WTC11 (cell line): ENCODE measurements at regions not wholly inside any gene's neighbourhood (a gene's known extent, or its start where the extent isn't known, plus 50 kb on each side); places are given as distances from the start of the nearest gene placed in this dataset.
A peak's percentile ranks its signal among the peaks of the same experiment; 100 is the strongest.

Source experiments
- ATAC-seq: fragments of 200-7000 bp; cut with Tn5 transposase; 2 replicates; pipeline ENCODE4 v1.10.0; 2021; ENCODE audit warnings: mild to moderate bottlenecking, moderate library complexity
- CTCF ChIA-PET: fragments of 300-600 bp; sonication (Branson Sonifier 250); formaldehyde crosslinking; loops from one replicate; lab custom pipeline; 2021; ENCODE audit warnings: antibody characterized with exemption; lab: Charles Lee
- POLR2A ChIA-PET: fragments of 350-600 bp; sonication (Branson Sonifier 250); formaldehyde crosslinking; loops from one replicate; lab custom pipeline; 2021; ENCODE audit warnings: antibody characterized with exemption; lab: Charles Lee
- DNase-seq: peaks from one replicate; pipeline ENCODE4 v3.0.0; 2021; ENCODE audit warnings: low spot score
- H3K27ac Mint-ChIP-seq: 2 replicates; pipeline ENCODE4 v1.8.0; 2021; ENCODE audit warnings: mixed read lengths
- H3K27me3 Mint-ChIP-seq: 2 replicates; pipeline ENCODE4 v1.8.0; 2021; ENCODE audit warnings: low read depth, mild to moderate bottlenecking, moderate library complexity, mixed read lengths
- H3K36me3 Mint-ChIP-seq: 2 replicates; pipeline ENCODE4 v1.8.0; 2021; ENCODE audit warnings: mixed read lengths
- H3K4me1 Mint-ChIP-seq: 2 replicates; pipeline ENCODE4 v1.8.0; 2022; ENCODE audit warnings: mixed read lengths
- H3K4me3 Mint-ChIP-seq: 2 replicates; pipeline ENCODE4 v1.8.0; 2021; ENCODE audit warnings: mild to moderate bottlenecking, moderate library complexity, mixed read lengths
- H3K9me3 Mint-ChIP-seq: 2 replicates; pipeline ENCODE4 v1.8.0; 2021; ENCODE audit warnings: mixed read lengths
- EMX1 ChIP-seq: fragments of 250-450 bp; sonication (Bioruptor Pico); IDR thresholded peaks from 2 replicates; pipeline ENCODE4 v1.8.0; 2021; ENCODE audit warnings: mild to moderate bottlenecking
- ESRRA ChIP-seq: sonication (generic); formaldehyde crosslinking; IDR thresholded peaks from 2 replicates; pipeline ENCODE4 v1.8.1; 2022; ENCODE audit warnings: mild to moderate bottlenecking, missing genetic modification reagents, borderline replicate concordance
- FOXK1 ChIP-seq: sonication (generic); formaldehyde crosslinking; IDR thresholded peaks from 2 replicates; pipeline ENCODE4 v1.8.0; 2022; ENCODE audit warnings: mild to moderate bottlenecking, moderate library complexity, missing genetic modification reagents
- FOXP1 ChIP-seq: sonication (generic); formaldehyde crosslinking; IDR thresholded peaks from 2 replicates; pipeline ENCODE4 v1.8.0; 2022; ENCODE audit warnings: missing genetic modification reagents, mild to moderate bottlenecking, moderate library complexity, borderline replicate concordance
- GABPB1 ChIP-seq: sonication (generic); formaldehyde crosslinking; IDR thresholded peaks from 2 replicates; pipeline ENCODE4 v1.8.1; 2023; ENCODE audit warnings: mild to moderate bottlenecking, missing genetic modification reagents
- NR2C2 ChIP-seq: sonication (generic); formaldehyde crosslinking; IDR thresholded peaks from 2 replicates; pipeline ENCODE4 v1.8.0; 2022; ENCODE audit warnings: mild to moderate bottlenecking, missing genetic modification reagents
- PRRX2 ChIP-seq: fragments of 250-450 bp; sonication (Bioruptor Pico); IDR thresholded peaks from 2 replicates; pipeline ENCODE4 v1.8.0; 2021; ENCODE audit warnings: mild to moderate bottlenecking
- SMAD3 ChIP-seq: sonication (generic); formaldehyde crosslinking; IDR thresholded peaks from 2 replicates; pipeline ENCODE4 v1.8.0; 2022; ENCODE audit warnings: missing genetic modification reagents, mild to moderate bottlenecking, borderline replicate concordance
- TP53 ChIP-seq: sonication (generic); formaldehyde crosslinking; IDR thresholded peaks from 2 replicates; pipeline ENCODE4 v1.8.1; 2023; ENCODE audit warnings: mild to moderate bottlenecking, missing genetic modification reagents
- ZNF423 ChIP-seq: fragments of 250-450 bp; sonication (Bioruptor Pico); IDR thresholded peaks from 2 replicates; pipeline ENCODE4 v2.1.2; 2022; ENCODE audit warnings: mild to moderate bottlenecking, moderate library complexity
- TF ChIP-seq, protein P1 (sequence below): sonication (generic); formaldehyde crosslinking; IDR thresholded peaks from 2 replicates; pipeline ENCODE4 v1.8.1; 2022; ENCODE audit warnings: low read depth, mild to moderate bottlenecking, moderate library complexity, missing genetic modification reagents, borderline replicate concordance
- TF ChIP-seq, protein P2 (sequence below): sonication (generic); formaldehyde crosslinking; IDR thresholded peaks from 2 replicates; pipeline ENCODE4 v1.8.1; 2023; ENCODE audit warnings: mild to moderate bottlenecking, missing genetic modification reagents, moderate library complexity
- TF ChIP-seq, protein P3 (sequence below): fragments of 250-450 bp; sonication (Bioruptor Pico); IDR thresholded peaks from 2 replicates; pipeline ENCODE4 v1.9.0; 2021; ENCODE audit warnings: mild to moderate bottlenecking, borderline replicate concordance
- TF ChIP-seq, protein P4 (sequence below): sonication (generic); formaldehyde crosslinking; IDR thresholded peaks from 2 replicates; pipeline ENCODE4 v1.8.1; 2023; ENCODE audit warnings: mild to moderate bottlenecking, missing genetic modification reagents, borderline replicate concordance
- TF ChIP-seq, protein P5 (sequence below): sonication (generic); formaldehyde crosslinking; IDR thresholded peaks from 2 replicates; pipeline ENCODE4 v1.8.0; 2023; ENCODE audit warnings: missing genetic modification reagents, mild to moderate bottlenecking, borderline replicate concordance

DNA sequence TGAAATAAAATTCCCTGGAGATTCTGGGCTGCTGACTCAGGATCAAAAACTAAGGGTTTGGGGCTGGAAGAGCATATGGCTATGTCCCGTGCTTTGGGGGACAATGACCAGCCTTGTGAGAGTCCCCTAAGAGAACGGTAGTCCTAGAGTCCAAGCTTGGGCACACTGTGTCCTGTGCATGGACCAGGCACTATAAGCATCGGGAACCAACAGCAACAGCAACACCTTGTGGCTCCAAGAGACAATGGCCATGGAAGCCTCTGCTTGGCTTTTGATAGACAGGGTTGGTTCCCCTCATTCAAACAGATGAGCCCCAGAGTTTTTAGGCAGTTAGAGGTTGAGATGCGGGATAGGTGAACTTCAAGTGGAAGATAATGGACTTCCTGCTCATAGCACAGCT is 294.4 kb upstream of the CHAC2 start:
- Mint-ChIP-seq H3K4me3 (no peak overlapping the region), H3K27me3 (no peaks in the 10 kb centered on the region), H3K36me3 (no peaks in the 10 kb centered on the region), H3K27ac (peak overlapping the region; percentile 46; the same call in 1 of the 2 replicates), H3K9me3 (peaks cover 10% of the 10 kb centered on the region; the same call in 1 of the 2 replicates), H3K4me1 (peaks cover 5% of the 10 kb centered on the region; the same call in 1 of the 2 replicates)
- TF ChIP-seq, protein P1, sequence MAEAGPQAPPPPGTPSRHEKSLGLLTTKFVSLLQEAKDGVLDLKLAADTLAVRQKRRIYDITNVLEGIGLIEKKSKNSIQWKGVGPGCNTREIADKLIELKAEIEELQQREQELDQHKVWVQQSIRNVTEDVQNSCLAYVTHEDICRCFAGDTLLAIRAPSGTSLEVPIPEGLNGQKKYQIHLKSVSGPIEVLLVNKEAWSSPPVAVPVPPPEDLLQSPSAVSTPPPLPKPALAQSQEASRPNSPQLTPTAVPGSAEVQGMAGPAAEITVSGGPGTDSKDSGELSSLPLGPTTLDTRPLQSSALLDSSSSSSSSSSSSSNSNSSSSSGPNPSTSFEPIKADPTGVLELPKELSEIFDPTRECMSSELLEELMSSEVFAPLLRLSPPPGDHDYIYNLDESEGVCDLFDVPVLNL = no peak
- TF ChIP-seq ZNF423 (CRISPR knock-in tag) (no peak), FOXP1 (CRISPR knock-in tag) (no peak)
- TF ChIP-seq, protein P2, sequence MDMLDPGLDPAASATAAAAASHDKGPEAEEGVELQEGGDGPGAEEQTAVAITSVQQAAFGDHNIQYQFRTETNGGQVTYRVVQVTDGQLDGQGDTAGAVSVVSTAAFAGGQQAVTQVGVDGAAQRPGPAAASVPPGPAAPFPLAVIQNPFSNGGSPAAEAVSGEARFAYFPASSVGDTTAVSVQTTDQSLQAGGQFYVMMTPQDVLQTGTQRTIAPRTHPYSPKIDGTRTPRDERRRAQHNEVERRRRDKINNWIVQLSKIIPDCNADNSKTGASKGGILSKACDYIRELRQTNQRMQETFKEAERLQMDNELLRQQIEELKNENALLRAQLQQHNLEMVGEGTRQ (CRISPR knock-in tag) = no peak
- ChIA-PET POLR2A (no interaction called here), CTCF (interaction anchor here (0.7 to 1.3 kb wide), 5 partner anchors 12 to 454 kb away, joined by 3 to 4 read pairs (median 4); no protein-coding TSS in a partner anchor)
- DNase-seq = peak; percentile 24
- ATAC-seq = peak; percentile 96

DNA sequence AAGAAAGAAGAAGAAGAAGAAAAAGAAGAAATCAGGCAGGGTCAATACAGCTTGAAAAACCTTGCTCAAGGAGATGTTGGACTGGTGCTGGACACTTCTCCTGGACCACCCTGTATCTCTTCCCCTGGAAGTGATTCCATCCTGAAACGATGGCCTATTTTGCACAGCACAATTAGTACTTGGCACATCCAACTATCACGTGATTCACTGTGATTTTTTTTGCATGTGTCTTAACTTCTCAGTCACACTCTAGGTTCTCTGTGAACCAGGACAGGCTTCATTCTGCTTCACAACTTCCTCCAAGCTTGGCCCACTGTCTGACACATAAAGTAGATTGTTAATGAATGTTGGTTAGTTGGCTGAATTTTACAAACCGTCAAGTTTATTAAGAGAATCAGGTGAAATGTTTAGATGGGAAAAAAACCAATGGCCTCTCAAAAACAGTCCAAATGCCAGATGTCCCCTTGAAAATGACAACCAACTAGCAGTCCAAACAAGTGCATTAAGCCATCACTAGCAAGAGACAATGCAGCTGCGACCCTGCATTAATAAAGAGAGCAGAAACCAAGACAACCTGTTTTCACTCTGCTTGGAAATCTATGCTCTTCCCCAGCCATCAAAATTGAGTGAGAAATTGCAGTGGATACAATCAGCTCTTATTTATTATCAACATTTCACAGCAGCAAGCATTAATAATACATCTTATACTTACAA is 300.0 kb upstream of the CHAC2 start:
- no peak for ATAC-seq
- H3K27ac Mint-ChIP-seq = no peak overlapping the region
- H3K4me3 Mint-ChIP-seq = no peak overlapping the region
- no peaks in the 10 kb centered on the region for H3K27me3 Mint-ChIP-seq
- TF ChIP-seq TP53 (CRISPR knock-in tag) = no peak
- TF ChIP-seq NR2C2 (CRISPR knock-in tag) = no peak
- TF ChIP-seq, protein P3, sequence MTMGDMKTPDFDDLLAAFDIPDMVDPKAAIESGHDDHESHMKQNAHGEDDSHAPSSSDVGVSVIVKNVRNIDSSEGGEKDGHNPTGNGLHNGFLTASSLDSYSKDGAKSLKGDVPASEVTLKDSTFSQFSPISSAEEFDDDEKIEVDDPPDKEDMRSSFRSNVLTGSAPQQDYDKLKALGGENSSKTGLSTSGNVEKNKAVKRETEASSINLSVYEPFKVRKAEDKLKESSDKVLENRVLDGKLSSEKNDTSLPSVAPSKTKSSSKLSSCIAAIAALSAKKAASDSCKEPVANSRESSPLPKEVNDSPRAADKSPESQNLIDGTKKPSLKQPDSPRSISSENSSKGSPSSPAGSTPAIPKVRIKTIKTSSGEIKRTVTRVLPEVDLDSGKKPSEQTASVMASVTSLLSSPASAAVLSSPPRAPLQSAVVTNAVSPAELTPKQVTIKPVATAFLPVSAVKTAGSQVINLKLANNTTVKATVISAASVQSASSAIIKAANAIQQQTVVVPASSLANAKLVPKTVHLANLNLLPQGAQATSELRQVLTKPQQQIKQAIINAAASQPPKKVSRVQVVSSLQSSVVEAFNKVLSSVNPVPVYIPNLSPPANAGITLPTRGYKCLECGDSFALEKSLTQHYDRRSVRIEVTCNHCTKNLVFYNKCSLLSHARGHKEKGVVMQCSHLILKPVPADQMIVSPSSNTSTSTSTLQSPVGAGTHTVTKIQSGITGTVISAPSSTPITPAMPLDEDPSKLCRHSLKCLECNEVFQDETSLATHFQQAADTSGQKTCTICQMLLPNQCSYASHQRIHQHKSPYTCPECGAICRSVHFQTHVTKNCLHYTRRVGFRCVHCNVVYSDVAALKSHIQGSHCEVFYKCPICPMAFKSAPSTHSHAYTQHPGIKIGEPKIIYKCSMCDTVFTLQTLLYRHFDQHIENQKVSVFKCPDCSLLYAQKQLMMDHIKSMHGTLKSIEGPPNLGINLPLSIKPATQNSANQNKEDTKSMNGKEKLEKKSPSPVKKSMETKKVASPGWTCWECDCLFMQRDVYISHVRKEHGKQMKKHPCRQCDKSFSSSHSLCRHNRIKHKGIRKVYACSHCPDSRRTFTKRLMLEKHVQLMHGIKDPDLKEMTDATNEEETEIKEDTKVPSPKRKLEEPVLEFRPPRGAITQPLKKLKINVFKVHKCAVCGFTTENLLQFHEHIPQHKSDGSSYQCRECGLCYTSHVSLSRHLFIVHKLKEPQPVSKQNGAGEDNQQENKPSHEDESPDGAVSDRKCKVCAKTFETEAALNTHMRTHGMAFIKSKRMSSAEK (CRISPR knock-in tag) = no peak
- TF ChIP-seq PRRX2 (CRISPR knock-in tag) = no peak
- TF ChIP-seq GABPB1 (CRISPR knock-in tag) = no peak
- no peak for TF ChIP-seq FOXK1
- TF ChIP-seq ESRRA (CRISPR knock-in tag) = no peak
- TF ChIP-seq, protein P4, sequence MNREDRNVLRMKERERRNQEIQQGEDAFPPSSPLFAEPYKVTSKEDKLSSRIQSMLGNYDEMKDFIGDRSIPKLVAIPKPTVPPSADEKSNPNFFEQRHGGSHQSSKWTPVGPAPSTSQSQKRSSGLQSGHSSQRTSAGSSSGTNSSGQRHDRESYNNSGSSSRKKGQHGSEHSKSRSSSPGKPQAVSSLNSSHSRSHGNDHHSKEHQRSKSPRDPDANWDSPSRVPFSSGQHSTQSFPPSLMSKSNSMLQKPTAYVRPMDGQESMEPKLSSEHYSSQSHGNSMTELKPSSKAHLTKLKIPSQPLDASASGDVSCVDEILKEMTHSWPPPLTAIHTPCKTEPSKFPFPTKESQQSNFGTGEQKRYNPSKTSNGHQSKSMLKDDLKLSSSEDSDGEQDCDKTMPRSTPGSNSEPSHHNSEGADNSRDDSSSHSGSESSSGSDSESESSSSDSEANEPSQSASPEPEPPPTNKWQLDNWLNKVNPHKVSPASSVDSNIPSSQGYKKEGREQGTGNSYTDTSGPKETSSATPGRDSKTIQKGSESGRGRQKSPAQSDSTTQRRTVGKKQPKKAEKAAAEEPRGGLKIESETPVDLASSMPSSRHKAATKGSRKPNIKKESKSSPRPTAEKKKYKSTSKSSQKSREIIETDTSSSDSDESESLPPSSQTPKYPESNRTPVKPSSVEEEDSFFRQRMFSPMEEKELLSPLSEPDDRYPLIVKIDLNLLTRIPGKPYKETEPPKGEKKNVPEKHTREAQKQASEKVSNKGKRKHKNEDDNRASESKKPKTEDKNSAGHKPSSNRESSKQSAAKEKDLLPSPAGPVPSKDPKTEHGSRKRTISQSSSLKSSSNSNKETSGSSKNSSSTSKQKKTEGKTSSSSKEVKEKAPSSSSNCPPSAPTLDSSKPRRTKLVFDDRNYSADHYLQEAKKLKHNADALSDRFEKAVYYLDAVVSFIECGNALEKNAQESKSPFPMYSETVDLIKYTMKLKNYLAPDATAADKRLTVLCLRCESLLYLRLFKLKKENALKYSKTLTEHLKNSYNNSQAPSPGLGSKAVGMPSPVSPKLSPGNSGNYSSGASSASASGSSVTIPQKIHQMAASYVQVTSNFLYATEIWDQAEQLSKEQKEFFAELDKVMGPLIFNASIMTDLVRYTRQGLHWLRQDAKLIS = no peak
- no peak for TF ChIP-seq SMAD3 (CRISPR knock-in tag)
- TF ChIP-seq, protein P5, sequence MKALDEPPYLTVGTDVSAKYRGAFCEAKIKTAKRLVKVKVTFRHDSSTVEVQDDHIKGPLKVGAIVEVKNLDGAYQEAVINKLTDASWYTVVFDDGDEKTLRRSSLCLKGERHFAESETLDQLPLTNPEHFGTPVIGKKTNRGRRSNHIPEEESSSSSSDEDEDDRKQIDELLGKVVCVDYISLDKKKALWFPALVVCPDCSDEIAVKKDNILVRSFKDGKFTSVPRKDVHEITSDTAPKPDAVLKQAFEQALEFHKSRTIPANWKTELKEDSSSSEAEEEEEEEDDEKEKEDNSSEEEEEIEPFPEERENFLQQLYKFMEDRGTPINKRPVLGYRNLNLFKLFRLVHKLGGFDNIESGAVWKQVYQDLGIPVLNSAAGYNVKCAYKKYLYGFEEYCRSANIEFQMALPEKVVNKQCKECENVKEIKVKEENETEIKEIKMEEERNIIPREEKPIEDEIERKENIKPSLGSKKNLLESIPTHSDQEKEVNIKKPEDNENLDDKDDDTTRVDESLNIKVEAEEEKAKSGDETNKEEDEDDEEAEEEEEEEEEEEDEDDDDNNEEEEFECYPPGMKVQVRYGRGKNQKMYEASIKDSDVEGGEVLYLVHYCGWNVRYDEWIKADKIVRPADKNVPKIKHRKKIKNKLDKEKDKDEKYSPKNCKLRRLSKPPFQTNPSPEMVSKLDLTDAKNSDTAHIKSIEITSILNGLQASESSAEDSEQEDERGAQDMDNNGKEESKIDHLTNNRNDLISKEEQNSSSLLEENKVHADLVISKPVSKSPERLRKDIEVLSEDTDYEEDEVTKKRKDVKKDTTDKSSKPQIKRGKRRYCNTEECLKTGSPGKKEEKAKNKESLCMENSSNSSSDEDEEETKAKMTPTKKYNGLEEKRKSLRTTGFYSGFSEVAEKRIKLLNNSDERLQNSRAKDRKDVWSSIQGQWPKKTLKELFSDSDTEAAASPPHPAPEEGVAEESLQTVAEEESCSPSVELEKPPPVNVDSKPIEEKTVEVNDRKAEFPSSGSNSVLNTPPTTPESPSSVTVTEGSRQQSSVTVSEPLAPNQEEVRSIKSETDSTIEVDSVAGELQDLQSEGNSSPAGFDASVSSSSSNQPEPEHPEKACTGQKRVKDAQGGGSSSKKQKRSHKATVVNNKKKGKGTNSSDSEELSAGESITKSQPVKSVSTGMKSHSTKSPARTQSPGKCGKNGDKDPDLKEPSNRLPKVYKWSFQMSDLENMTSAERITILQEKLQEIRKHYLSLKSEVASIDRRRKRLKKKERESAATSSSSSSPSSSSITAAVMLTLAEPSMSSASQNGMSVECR = no peak
- TF ChIP-seq EMX1 (CRISPR knock-in tag) = no peak
- H3K4me1 Mint-ChIP-seq = no peaks in the 10 kb centered on the region
- CTCF ChIA-PET = no interaction called here
- no peak for DNase-seq
- H3K9me3 Mint-ChIP-seq = peaks cover 7% of the 10 kb centered on the region; the same call in 1 of the 2 replicates
- H3K36me3 Mint-ChIP-seq = no peaks in the 10 kb centered on the region
- POLR2A ChIA-PET = no interaction called here
